Chondrocyte (in vitro differentiated cells): ENCODE measurements at regions not wholly inside any gene's neighbourhood (a gene's known extent, or its start where the extent isn't known, plus 50 kb on each side); places are given as distances from the start of the nearest gene placed in this dataset.

Experiments
- DNase-seq: peaks from one replicate; pipeline ENCODE4 v3.0.0; 2021; ENCODE audit warnings: mixed read lengths, low spot score
- H3K27ac Mint-ChIP-seq: one replicate; pipeline ENCODE4 v1.8.0; 2021; ENCODE audit warnings: mild to moderate bottlenecking, moderate library complexity, mixed read lengths; ENCODE audit not compliant: unreplicated experiment
- H3K27me3 Mint-ChIP-seq: 2 replicates; pipeline ENCODE4 v1.8.0; 2021; ENCODE audit warnings: low read depth, mixed read lengths
- H3K36me3 Mint-ChIP-seq: 2 replicates; pipeline ENCODE4 v1.8.0; 2021; ENCODE audit warnings: low read depth, mixed read lengths
- H3K4me1 Mint-ChIP-seq: 2 replicates; pipeline ENCODE4 v1.8.0; 2021; ENCODE audit warnings: low read depth, mild to moderate bottlenecking, mixed read lengths
- H3K4me3 Mint-ChIP-seq: one replicate; pipeline ENCODE4 v1.8.0; 2021; ENCODE audit warnings: mild to moderate bottlenecking, moderate library complexity, mixed read lengths; ENCODE audit not compliant: unreplicated experiment
- H3K9me3 Mint-ChIP-seq: 2 replicates; pipeline ENCODE4 v1.8.0; 2021; ENCODE audit warnings: low read depth, mixed read lengths
- TF ChIP-seq, protein P1 (sequence below): fragments of 200-600 bp; sonication (generic); IDR thresholded peaks from 2 replicates; pipeline ENCODE4 v1.5.0; 2021; ENCODE audit warnings: antibody characterized with exemption, mild to moderate bottlenecking, moderate library complexity

DNA sequence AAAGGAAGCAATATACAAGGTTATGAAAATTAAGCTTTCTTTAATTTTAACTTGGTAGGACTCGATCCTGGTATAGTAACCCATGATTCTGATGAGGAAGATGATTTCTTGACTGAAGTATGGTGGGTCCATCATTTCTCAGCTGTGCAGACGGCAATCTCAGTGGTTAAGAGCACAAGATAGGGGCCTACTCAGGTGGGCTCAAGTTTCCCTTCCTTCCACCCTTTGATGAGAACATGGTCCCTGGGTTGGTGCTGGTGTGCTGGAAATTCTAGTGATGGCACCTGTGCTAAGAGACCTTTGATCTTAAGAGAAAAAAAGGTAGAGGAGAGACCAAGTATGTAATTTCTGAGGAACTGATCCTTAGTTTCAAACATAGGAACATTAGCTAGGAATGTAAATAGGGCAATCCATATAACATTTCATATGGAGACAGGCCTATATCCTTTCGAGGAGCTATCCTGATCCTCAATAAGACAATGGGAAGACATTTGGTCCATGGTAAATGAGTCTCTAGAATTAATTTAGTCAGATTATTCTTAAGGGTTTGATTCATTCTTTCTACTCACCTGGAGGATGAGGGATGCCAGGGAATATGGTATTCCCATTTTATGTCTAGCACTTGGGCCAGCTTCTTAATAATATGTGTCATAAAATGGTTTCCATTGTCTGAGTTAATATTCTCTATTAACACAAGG, 104.5 kb upstream of the NECTIN3 start:
- H3K9me3 Mint-ChIP-seq, result peaks cover 33% of the 10 kb centered on the region
- no peaks in the 10 kb centered on the region for H3K27me3 Mint-ChIP-seq
- no peaks in the 10 kb centered on the region for H3K4me1 Mint-ChIP-seq
- peak overlapping the region; percentile 98 for H3K27ac Mint-ChIP-seq
- DNase-seq, result no peak
- H3K36me3 Mint-ChIP-seq, result peaks cover 37% of the 10 kb centered on the region
- TF ChIP-seq, protein P1, sequence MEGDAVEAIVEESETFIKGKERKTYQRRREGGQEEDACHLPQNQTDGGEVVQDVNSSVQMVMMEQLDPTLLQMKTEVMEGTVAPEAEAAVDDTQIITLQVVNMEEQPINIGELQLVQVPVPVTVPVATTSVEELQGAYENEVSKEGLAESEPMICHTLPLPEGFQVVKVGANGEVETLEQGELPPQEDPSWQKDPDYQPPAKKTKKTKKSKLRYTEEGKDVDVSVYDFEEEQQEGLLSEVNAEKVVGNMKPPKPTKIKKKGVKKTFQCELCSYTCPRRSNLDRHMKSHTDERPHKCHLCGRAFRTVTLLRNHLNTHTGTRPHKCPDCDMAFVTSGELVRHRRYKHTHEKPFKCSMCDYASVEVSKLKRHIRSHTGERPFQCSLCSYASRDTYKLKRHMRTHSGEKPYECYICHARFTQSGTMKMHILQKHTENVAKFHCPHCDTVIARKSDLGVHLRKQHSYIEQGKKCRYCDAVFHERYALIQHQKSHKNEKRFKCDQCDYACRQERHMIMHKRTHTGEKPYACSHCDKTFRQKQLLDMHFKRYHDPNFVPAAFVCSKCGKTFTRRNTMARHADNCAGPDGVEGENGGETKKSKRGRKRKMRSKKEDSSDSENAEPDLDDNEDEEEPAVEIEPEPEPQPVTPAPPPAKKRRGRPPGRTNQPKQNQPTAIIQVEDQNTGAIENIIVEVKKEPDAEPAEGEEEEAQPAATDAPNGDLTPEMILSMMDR, result no peak
- peak overlapping the region; percentile 88 for H3K4me3 Mint-ChIP-seq

DNA sequence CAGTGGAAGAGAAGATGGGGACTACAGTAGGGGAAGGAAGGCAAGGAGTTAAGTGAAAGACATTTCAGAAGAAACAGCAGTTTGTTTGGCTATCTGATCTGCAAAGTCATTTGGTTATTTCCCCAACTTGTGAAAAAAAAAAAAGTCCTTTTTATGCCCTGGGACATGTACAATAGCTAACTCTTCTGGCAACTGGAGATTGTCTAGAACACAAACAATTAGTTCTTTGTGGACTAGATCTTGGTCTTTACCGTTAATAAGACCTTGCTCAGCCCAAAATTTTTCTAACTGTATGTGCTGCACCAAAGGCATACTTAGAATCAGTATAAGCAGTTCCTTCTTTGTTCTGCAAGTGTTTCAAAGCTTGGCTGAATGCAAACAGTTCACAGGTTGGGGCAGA, 103.5 kb upstream of the NECTIN3 start:
- Mint-ChIP-seq H3K36me3 (peaks cover 37% of the 10 kb centered on the region), H3K27me3 (no peaks in the 10 kb centered on the region), H3K4me1 (no peaks in the 10 kb centered on the region), H3K4me3 (peak overlapping the region; percentile 88), H3K27ac (peak overlapping the region; percentile 98), H3K9me3 (peaks cover 29% of the 10 kb centered on the region)
- TF ChIP-seq, protein P1, result no peak
- DNase-seq, result no peak

DNA sequence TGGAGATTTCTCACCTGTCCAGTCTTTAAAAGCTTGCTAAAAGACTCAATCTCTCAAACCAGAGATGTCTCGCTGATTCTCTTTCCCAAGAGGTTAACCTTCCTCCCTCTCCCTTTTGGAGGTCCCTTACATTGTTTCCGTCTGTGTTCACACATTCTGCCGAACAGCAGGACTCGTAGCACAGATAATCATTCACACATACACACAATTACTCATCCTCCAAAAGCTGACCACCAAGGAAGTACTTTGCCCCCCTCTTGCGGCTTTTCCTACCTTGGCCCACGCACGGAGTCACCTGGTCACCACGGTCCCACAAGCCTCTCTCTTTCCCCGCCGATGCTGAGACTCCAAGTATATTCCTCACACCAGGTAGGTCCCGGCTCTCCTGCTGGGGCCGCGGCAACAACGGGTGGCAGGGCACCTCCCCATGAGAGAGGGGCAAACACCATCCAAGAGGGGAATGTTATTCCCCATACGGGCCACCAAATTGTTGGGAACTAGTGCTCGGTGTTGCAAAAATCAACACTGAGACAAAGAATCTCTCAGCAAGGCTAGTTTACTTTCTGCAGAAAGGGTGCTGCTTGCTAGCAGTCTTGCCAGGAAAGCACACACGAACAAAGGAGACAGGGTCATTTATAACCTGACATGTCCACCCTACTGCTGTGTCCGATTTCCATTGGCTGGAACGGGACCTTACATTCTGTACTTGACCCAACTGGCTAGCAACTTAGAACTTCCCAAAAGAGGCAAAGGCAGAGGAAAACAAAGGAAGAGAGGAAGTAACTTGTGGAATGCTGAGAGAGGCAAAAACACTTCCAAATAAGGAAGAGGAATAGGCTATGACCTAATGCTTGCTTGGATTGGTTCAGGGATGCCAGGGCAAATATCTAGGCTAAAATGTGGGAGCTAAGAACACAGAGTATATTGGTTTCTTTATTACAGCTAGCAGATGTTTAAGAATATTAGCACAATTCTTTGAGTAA, 102.1 kb upstream of the NECTIN3 start:
- Mint-ChIP-seq H3K36me3 (peaks cover 30% of the 10 kb centered on the region), H3K4me1 (no peaks in the 10 kb centered on the region), H3K4me3 (peak overlapping the region; percentile 88), H3K27me3 (no peaks in the 10 kb centered on the region), H3K9me3 (peaks cover 23% of the 10 kb centered on the region), H3K27ac (peak overlapping the region; percentile 98)
- no peak for DNase-seq
- TF ChIP-seq, protein P1, result no peak

DNA sequence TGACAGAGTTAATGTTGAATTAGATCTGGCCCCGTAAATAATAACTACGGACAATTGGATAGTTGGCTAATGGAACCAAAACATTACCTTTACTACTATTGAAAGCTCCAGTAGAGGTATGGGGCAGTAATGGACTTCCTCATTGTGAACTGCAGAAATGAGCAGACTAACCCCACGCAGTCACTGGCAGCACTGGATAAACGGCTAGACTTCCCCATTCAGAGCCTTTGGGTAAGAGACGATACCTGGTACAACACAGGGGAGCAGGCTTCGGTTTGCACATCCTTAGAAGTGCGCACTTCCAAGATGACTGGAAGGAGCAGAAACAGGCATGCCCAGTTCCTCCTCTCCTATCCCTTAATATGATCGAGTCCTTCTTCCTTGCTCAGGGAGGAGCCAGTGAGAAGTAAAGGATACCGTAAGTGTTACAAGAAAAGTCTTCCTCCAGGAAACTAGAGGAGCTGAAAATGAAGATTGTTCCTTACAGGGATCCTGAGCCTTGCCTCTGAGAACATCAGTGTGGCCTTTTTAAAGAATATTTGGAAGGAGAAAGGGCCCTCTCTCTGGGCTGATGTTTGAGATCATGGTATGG, 100.5 kb upstream of the NECTIN3 start:
- H3K9me3 Mint-ChIP-seq, result peaks cover 13% of the 10 kb centered on the region
- no peaks in the 10 kb centered on the region for H3K27me3 Mint-ChIP-seq
- no peaks in the 10 kb centered on the region for H3K4me1 Mint-ChIP-seq
- H3K4me3 Mint-ChIP-seq, result no peak overlapping the region
- no peak overlapping the region for H3K27ac Mint-ChIP-seq
- DNase-seq, result no peak
- H3K36me3 Mint-ChIP-seq, result peaks cover 17% of the 10 kb centered on the region
- TF ChIP-seq, protein P1, result no peak

DNA sequence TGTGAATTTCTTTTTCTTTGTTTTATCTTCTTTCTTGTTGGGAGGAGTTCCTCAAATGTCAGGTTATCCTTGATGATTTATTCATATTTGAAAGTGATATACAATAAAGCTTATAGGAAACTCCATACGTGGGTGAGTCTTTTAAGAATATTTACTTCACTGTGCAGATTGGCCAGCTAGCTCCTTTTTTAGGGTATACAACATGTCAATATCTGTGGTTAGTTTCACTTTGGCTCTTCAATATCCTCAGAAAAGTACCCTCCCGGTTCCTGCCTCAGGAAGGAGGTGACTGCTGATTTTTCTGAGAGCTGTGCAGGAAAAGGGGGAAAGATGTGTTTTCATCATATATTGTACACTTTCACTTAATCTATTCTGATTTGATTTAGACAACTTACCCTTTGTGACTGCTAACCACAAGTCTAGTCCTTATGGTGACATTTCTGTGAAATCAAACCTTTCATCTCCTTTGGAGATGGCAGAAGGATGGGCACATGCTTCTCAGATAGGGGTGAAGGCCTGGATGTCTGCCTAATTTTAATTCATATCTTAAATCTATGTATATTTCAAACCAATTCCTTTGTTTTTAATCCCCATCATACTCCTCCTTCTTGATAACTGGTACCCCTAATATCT, 98.2 kb upstream of the NECTIN3 start:
- peaks cover 7% of the 10 kb centered on the region for H3K36me3 Mint-ChIP-seq
- H3K9me3 Mint-ChIP-seq, result peaks cover 13% of the 10 kb centered on the region
- no peak for DNase-seq
- H3K4me1 Mint-ChIP-seq, result no peaks in the 10 kb centered on the region
- TF ChIP-seq, protein P1, result no peak
- H3K27me3 Mint-ChIP-seq, result no peaks in the 10 kb centered on the region
- no peak overlapping the region for H3K27ac Mint-ChIP-seq
- no peak overlapping the region for H3K4me3 Mint-ChIP-seq
